ENCODE measurements at regions not wholly inside any gene's neighbourhood (a gene's known extent, or its start where the extent isn't known, plus 50 kb on each side); places are given as distances from the start of the nearest gene placed in this dataset.

DNA sequence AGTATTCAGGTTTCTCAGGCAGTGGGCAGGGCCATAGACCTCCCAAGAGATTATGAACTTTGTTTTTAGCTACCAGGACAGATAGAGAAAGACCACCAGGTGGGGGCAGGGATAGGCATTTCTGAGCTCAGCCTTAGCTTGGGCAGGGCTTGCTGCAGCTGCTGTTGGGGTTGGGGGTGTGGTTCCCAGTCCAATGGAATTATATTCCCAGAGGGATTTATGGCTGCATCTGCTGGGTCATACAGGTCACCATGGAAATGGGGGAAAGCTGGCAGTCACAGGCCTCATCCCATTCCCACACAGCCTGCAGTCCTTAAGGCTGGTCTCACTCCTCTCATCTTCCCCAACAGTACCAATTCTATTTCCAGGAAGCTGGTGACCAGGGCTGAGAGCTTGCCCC is 144.6 kb upstream of the ZPLD1 start:
- no peaks in the 10 kb centered on the region for H3K27me3 ChIP-seq
- no peaks in the 10 kb centered on the region for H3K36me3 ChIP-seq
- TF ChIP-seq POLR2AphosphoS5 (IDR thresholded peaks at IDR 0.05; ENCODE audit: insufficient read depth in 1 of 2, low read depth in 1 of 2) (no peak), POLR2A (IDR thresholded peaks at IDR 0.05) (no peak)
- TF ChIP-seq, protein P1, sequence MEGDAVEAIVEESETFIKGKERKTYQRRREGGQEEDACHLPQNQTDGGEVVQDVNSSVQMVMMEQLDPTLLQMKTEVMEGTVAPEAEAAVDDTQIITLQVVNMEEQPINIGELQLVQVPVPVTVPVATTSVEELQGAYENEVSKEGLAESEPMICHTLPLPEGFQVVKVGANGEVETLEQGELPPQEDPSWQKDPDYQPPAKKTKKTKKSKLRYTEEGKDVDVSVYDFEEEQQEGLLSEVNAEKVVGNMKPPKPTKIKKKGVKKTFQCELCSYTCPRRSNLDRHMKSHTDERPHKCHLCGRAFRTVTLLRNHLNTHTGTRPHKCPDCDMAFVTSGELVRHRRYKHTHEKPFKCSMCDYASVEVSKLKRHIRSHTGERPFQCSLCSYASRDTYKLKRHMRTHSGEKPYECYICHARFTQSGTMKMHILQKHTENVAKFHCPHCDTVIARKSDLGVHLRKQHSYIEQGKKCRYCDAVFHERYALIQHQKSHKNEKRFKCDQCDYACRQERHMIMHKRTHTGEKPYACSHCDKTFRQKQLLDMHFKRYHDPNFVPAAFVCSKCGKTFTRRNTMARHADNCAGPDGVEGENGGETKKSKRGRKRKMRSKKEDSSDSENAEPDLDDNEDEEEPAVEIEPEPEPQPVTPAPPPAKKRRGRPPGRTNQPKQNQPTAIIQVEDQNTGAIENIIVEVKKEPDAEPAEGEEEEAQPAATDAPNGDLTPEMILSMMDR (IDR thresholded peaks at IDR 0.05), result no peak
- no peak overlapping the region for H3K27ac ChIP-seq
- intact Hi-C loops (cut with DNase I), result no loop called here
- no peaks in the 10 kb centered on the region for H3K4me1 ChIP-seq
- no peak for DNase-seq (ENCODE audit: extremely low spot score in 2 of 2)
- no peaks in the 10 kb centered on the region for H3K9me3 ChIP-seq
- no peak overlapping the region for H3K4me3 ChIP-seq

DNA sequence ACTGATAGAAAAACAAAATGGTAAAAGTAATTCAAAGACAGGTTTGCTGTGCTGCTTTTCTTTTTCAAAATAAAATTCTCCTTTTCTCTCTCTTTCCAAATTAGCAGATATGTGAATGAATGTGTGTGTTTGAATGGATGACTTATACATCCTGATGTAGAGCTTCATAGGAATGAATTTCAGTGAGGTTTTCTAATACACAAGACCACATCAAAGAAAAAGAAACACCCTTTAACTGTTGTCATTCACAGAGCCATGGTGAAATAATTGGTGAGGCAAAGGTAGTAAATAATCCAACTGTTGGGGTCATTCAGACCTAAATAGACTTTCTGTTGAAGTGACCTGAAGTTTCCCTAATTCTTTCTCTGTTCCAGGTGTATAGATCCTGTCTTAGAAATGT is 139.1 kb upstream of the ZPLD1 start:
- Histone ChIP-seq H3K27ac (no peak overlapping the region), H3K9me3 (no peaks in the 10 kb centered on the region), H3K4me1 (no peaks in the 10 kb centered on the region), H3K27me3 (no peaks in the 10 kb centered on the region), H3K36me3 (no peaks in the 10 kb centered on the region), H3K4me3 (no peak overlapping the region)
- DNase-seq (ENCODE audit: extremely low spot score in 2 of 2), result no peak
- intact Hi-C loops (cut with DNase I), result no loop called here
- TF ChIP-seq, protein P1 (IDR thresholded peaks at IDR 0.05), result no peak
- TF ChIP-seq POLR2AphosphoS5 (IDR thresholded peaks at IDR 0.05; ENCODE audit: insufficient read depth in 1 of 2, low read depth in 1 of 2) (no peak), POLR2A (IDR thresholded peaks at IDR 0.05) (no peak)

DNA sequence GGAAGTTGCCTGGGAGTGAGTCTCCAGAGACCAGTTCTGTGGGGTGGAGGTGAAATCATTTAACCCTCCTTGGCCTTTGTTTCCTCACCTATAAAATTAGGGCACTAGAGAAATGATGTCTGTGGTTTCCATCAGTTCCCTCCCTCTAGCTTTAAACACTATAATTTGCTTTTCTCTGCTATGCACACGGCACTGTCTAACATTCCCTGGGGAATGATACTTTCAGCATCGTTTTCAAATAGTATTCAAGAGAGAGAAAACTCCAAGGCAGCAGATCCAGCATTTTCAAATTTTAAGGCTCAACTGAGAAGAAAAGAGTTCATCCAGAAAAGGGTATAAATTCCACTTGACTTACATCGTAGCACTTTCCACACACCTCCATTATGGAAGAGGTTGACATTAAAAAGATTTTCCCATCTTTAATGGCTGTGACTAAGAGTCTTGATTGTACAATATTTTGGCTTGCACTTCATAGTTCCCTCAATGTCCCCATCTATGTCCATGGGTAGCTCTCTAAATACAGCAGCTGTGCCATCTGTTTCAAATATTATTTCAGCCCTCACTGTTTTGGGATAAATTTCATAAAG is 137.7 kb upstream of the ZPLD1 start:
- TF ChIP-seq, protein P1 (IDR thresholded peaks at IDR 0.05), result no peak
- no peak for TF ChIP-seq POLR2A (IDR thresholded peaks at IDR 0.05)
- no peak for TF ChIP-seq POLR2AphosphoS5 (IDR thresholded peaks at IDR 0.05; ENCODE audit: insufficient read depth in 1 of 2, low read depth in 1 of 2)
- no peaks in the 10 kb centered on the region for H3K4me1 ChIP-seq
- no peaks in the 10 kb centered on the region for H3K9me3 ChIP-seq

DNA sequence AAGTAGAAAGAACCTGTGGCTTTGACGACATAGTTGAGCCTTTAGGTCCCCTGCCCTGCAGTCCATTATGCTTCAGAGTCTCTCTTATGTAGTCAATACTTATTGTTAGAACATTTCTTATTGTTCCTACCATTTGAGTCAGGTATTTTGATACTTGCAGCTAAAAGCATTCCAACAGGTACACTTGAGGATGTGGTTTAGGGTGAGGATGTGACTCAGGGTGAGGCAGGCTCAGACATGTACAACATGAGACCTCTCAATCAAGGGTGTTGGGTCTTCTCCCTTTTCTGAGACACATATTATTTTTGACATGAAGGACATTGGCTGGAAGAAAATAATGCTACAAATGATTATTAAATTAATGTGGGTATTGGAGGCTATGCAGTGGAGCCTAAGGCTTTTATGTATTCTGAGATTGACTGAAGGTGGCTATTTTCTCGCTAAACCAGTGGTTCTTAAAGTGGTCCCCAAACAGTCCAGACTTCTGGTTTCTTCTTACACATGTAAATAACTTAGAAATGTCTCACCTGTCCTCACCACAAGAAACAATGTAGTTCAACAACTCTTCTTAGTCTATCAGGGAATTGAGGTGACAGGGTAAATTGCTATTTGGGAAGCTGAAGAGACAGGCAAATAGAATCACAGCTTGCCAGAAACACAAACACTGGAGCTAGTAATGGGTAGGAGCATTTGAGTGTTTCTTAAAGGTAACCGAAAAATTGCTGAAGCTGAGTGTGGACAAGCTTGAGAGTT is 135.5 kb upstream of the ZPLD1 start:
- TF ChIP-seq POLR2AphosphoS5 (IDR thresholded peaks at IDR 0.05; ENCODE audit: insufficient read depth in 1 of 2, low read depth in 1 of 2) (no peak), POLR2A (IDR thresholded peaks at IDR 0.05) (no peak)
- TF ChIP-seq, protein P1 (IDR thresholded peaks at IDR 0.05), result no peak
- H3K27ac ChIP-seq, result no peak overlapping the region
- no peak overlapping the region for H3K4me3 ChIP-seq
- H3K36me3 ChIP-seq, result no peaks in the 10 kb centered on the region
- H3K4me1 ChIP-seq, result no peaks in the 10 kb centered on the region
- intact Hi-C loops (cut with DNase I), result no loop called here
- DNase-seq (ENCODE audit: extremely low spot score in 2 of 2), result no peak
- H3K9me3 ChIP-seq, result no peaks in the 10 kb centered on the region
- H3K27me3 ChIP-seq, result no peaks in the 10 kb centered on the region

More for the DNA sequence above, 137.7 kb upstream of the ZPLD1 start:
- H3K27me3 ChIP-seq, result no peaks in the 10 kb centered on the region
- intact Hi-C loops (cut with DNase I), result no loop called here
- H3K36me3 ChIP-seq, result no peaks in the 10 kb centered on the region
- H3K27ac ChIP-seq, result no peak overlapping the region
- H3K4me3 ChIP-seq, result no peak overlapping the region
- no peak for DNase-seq (ENCODE audit: extremely low spot score in 2 of 2)
